Transverse colon (tissue), 4 donors: ENCODE measurements at regions not wholly inside any gene's neighbourhood (a gene's known extent, or its start where the extent isn't known, plus 50 kb on each side); places are given as distances from the start of the nearest gene placed in this dataset.

Experiments used
- CTCF ChIP-seq, 5 experiments: fragments of 200-600 bp in 3 of 5; fragments of 450-650 bp in 2 of 5; sonication (generic) in 3 of 5; IDR thresholded peaks; 1 replicate in 2 of 5; 2 replicates in 3 of 5; pipeline ENCODE4 v1.5.1; 2016 to 2017; ENCODE audit warnings: antibody characterized with exemption in 5 of 5, inconsistent platforms in 3 of 5, mild to moderate bottlenecking in 2 of 5, moderate library complexity in 1 of 5
- EP300 ChIP-seq: sonication (generic); formaldehyde crosslinking; IDR thresholded peaks from one replicate; pipeline ENCODE4 v1.6.1; 2017; ENCODE audit warnings: antibody characterized with exemption, low read depth
- POLR2AphosphoS5 ChIP-seq, 3 donors: sonication (generic); formaldehyde crosslinking; IDR thresholded peaks; one replicate each; pipeline ENCODE4 v1.6.1; 2016; ENCODE audit warnings: antibody characterized with exemption in 3 of 3

- TF ChIP-seq CTCF (IDR thresholded peaks at IDR 0.05) (no peak), POLR2AphosphoS5 (IDR thresholded peaks at IDR 0.05) (no peak), EP300 (no peak)
Observed at GRCh38 chr5:101123363-101123762, 220.3 kb upstream of the ST8SIA4 start.
